ENCODE measurements at regions not wholly inside any gene's neighbourhood (a gene's known extent, or its start where the extent isn't known, plus 50 kb on each side); places are given as distances from the start of the nearest gene placed in this dataset.

GRCh38 chr18:59959073-59959472 lies 59.3 kb downstream of the PMAIP1 start:
- ATAC-seq (ENCODE audit: insufficient number of reproducible peaks, low FRiP score, low read depth) (no peak), DNase-seq (ENCODE audit: low spot score) (no peak)
- H3K4me3 ChIP-seq, result no peak overlapping the region
- no peaks in the 10 kb centered on the region for H3K4me1 ChIP-seq (ENCODE audit: control insufficient read depth in 1 of 2, low read depth in 2 of 2)
- no peak overlapping the region for H3K27ac ChIP-seq
- H3K27me3 ChIP-seq (replicated peaks; ENCODE audit: insufficient read depth), result no peaks in the 10 kb centered on the region
- no peaks in the 10 kb centered on the region for H3K9me3 ChIP-seq
- TF ChIP-seq CTCF (IDR thresholded peaks at IDR 0.05), result no peak
- H3K36me3 ChIP-seq, result no peaks in the 10 kb centered on the region

- H3K4me3 ChIP-seq, result no peak overlapping the region
- no peaks in the 10 kb centered on the region for H3K27me3 ChIP-seq (replicated peaks; ENCODE audit: insufficient read depth)
- H3K27ac ChIP-seq, result no peak overlapping the region
- H3K4me1 ChIP-seq (ENCODE audit: control insufficient read depth in 1 of 2, low read depth in 2 of 2), result no peaks in the 10 kb centered on the region
- TF ChIP-seq CTCF (IDR thresholded peaks at IDR 0.05), result no peak
- no peaks in the 10 kb centered on the region for H3K9me3 ChIP-seq
- H3K36me3 ChIP-seq, result no peaks in the 10 kb centered on the region
- ATAC-seq (ENCODE audit: insufficient number of reproducible peaks, low FRiP score, low read depth), result no peak
- no peak for DNase-seq (ENCODE audit: low spot score)
Observed at GRCh38 chr18:59957957-59958356, 58.2 kb downstream of the PMAIP1 start.

GRCh38 chr18:59954755-59955156 lies 55.0 kb downstream of the PMAIP1 start:
- H3K27ac ChIP-seq, result no peak overlapping the region
- no peaks in the 10 kb centered on the region for H3K36me3 ChIP-seq
- H3K4me1 ChIP-seq (ENCODE audit: control insufficient read depth in 1 of 2, low read depth in 2 of 2), result no peaks in the 10 kb centered on the region
- H3K9me3 ChIP-seq, result no peaks in the 10 kb centered on the region
- no peak for TF ChIP-seq CTCF (IDR thresholded peaks at IDR 0.05)
- no peak overlapping the region for H3K4me3 ChIP-seq
- DNase-seq (ENCODE audit: low spot score), result no peak
- no peak for ATAC-seq (ENCODE audit: insufficient number of reproducible peaks, low FRiP score, low read depth)
- H3K27me3 ChIP-seq (replicated peaks; ENCODE audit: insufficient read depth), result no peaks in the 10 kb centered on the region

- no peaks in the 10 kb centered on the region for H3K36me3 ChIP-seq
- H3K4me1 ChIP-seq (ENCODE audit: control insufficient read depth in 1 of 2, low read depth in 2 of 2), result no peaks in the 10 kb centered on the region
- DNase-seq (ENCODE audit: low spot score), result no peak
- no peak for ATAC-seq (ENCODE audit: insufficient number of reproducible peaks, low FRiP score, low read depth)
- H3K27me3 ChIP-seq (replicated peaks; ENCODE audit: insufficient read depth), result no peaks in the 10 kb centered on the region
- no peak for TF ChIP-seq CTCF (IDR thresholded peaks at IDR 0.05)
- H3K4me3 ChIP-seq, result no peak overlapping the region
- no peaks in the 10 kb centered on the region for H3K9me3 ChIP-seq
- no peak overlapping the region for H3K27ac ChIP-seq
Observed at GRCh38 chr18:59954241-59954640, 54.4 kb downstream of the PMAIP1 start.
